H1 (cell line): ENCODE measurements at regions not wholly inside any gene's neighbourhood (a gene's known extent, or its start where the extent isn't known, plus 50 kb on each side); places are given as distances from the start of the nearest gene placed in this dataset.

Experiments used
- CTCF ChIA-PET: fragments of 300-600 bp; sonication (Branson Sonifier 250); formaldehyde crosslinking; loops from one replicate; lab custom pipeline; 2021; ENCODE audit not compliant: partially characterized antibody; lab: Charles Lee
- POLR2A ChIA-PET: fragments of 300-600 bp; sonication (Branson Sonifier 250); formaldehyde crosslinking; loops from one replicate; lab custom pipeline; 2021; ENCODE audit warnings: inconsistent platforms; ENCODE audit not compliant: partially characterized antibody; lab: Charles Lee
- DNase-seq, 2 experiments: peaks; one replicate each; pipeline versions ENCODE4 v3.0.0 to v3.0.0-alpha.2; 2010 to 2022; ENCODE audit warnings: low spot score in 2 of 2, low read depth in 1 of 2, mixed read lengths in 1 of 2
- FAIRE-seq: peaks from 2 replicates; lab custom pipeline; 2011; peaks lifted over from hg19 to GRCh38; lab: Jason Lieb, UNC
- H2AFZ ChIP-seq: 2 replicates; pipeline ENCODE4 v1.8.1; 2012; ENCODE audit warnings: low read length, inconsistent platforms
- H2AK5ac ChIP-seq: 2 replicates; pipeline ENCODE4 v1.6.1; 2013; ENCODE audit warnings: low read depth, low read length
- H2BK120ac ChIP-seq: replicated peaks from 2 replicates; pipeline ENCODE3; 2013; ENCODE audit warnings: low read depth, low read length, inconsistent platforms
- H2BK12ac ChIP-seq: 2 replicates; pipeline ENCODE4 v1.6.1; 2013; ENCODE audit warnings: low read depth, low read length
- H2BK15ac ChIP-seq: 2 replicates; pipeline ENCODE4 v1.6.1; 2013; ENCODE audit warnings: low read length
- H2BK20ac ChIP-seq: 2 replicates; pipeline ENCODE4 v1.6.1; 2013; ENCODE audit warnings: low read length
- H2BK5ac ChIP-seq: 2 replicates; pipeline ENCODE4 v1.6.1; 2013; ENCODE audit warnings: low read depth, low read length
- H3K14ac ChIP-seq: 2 replicates; pipeline ENCODE4 v1.6.1; 2013; ENCODE audit warnings: inconsistent platforms; ENCODE audit not compliant: insufficient read length
- H3K18ac ChIP-seq: 2 replicates; pipeline ENCODE4 v1.6.1; 2013; ENCODE audit warnings: low read length; ENCODE audit errors: extremely low read depth
- H3K23ac ChIP-seq: 2 replicates; pipeline ENCODE4 v1.6.1; 2013; ENCODE audit warnings: inconsistent platforms; ENCODE audit not compliant: insufficient read length
- H3K23me2 ChIP-seq: 2 replicates; pipeline ENCODE4 v1.6.1; 2013; ENCODE audit warnings: low read depth, low read length
- H3K27ac ChIP-seq: 2 replicates; pipeline ENCODE4 v1.6.1; 2011; ENCODE audit warnings: low read depth, low read length, inconsistent platforms
- H3K27me3 ChIP-seq, 4 experiments: replicated peaks in 1 of 4; 1 replicate in 1 of 4; 2 replicates in 3 of 4; pipeline versions ENCODE4 v1.6.1 to v1.8.1; 2011 to 2013; ENCODE audit warnings: low read length in 3 of 4, mild to moderate bottlenecking in 3 of 4, inconsistent platforms in 2 of 4, mixed read lengths in 2 of 4, moderate library complexity in 1 of 4; ENCODE audit not compliant: control insufficient read depth in 3 of 4, insufficient read depth in 3 of 4; ENCODE audit errors: extremely low read depth in 1 of 4
- H3K36me3 ChIP-seq, 4 experiments: 2 replicates each; pipeline versions ENCODE4 v1.6.1 to v1.8.1; 2011 to 2013; ENCODE audit warnings: mild to moderate bottlenecking in 4 of 4, low read length in 3 of 4, moderate library complexity in 2 of 4, control low read depth in 1 of 4, inconsistent platforms in 1 of 4; ENCODE audit not compliant: insufficient read depth in 4 of 4, control insufficient read depth in 2 of 4
- H3K4ac ChIP-seq: replicated peaks from 2 replicates; pipeline ENCODE3; 2013; ENCODE audit warnings: low read length, low read depth, mixed read lengths, inconsistent platforms; ENCODE audit not compliant: insufficient read length
- H3K4me1 ChIP-seq, 4 experiments: replicated peaks in 1 of 4; 1 replicate in 1 of 4; 2 replicates in 3 of 4; pipeline versions ENCODE4 v1.6.1 to v1.8.1; 2011 to 2013; ENCODE audit warnings: low read length in 3 of 4, inconsistent platforms in 2 of 4, mixed read lengths in 1 of 4; ENCODE audit not compliant: insufficient read depth in 4 of 4, control insufficient read depth in 3 of 4
- H3K4me2 ChIP-seq, 2 experiments: 2 replicates each; pipeline versions ENCODE4 v1.6.1 to v1.8.1; 2011 to 2013; ENCODE audit warnings: low read depth in 2 of 2, low read length in 2 of 2, control low read depth in 1 of 2, inconsistent platforms in 1 of 2, mild to moderate bottlenecking in 1 of 2; ENCODE audit not compliant: insufficient read depth in 1 of 2
- H3K4me3 ChIP-seq, 4 experiments: fragments of 200-600, 300-600 bp in 1 of 4; sonication (generic), shearing (Covaris generic), sonication (Bioruptor Twin) in 1 of 4; 2 replicates each; pipeline versions ENCODE4 v1.5.1 to v1.8.1; 2011 to 2016; ENCODE audit warnings: low read length in 4 of 4, low read depth in 3 of 4, control low read depth in 2 of 4, inconsistent platforms in 2 of 4, mild to moderate bottlenecking in 2 of 4, mixed read lengths in 1 of 4, moderate library complexity in 1 of 4; ENCODE audit not compliant: insufficient read depth in 2 of 4; ENCODE audit errors: extremely low read depth in 1 of 4
- H3K56ac ChIP-seq: replicated peaks from 2 replicates; pipeline ENCODE3; 2013; ENCODE audit warnings: low read depth, mild to moderate bottlenecking, mixed read lengths, low read length, inconsistent platforms; ENCODE audit not compliant: insufficient read length
- H3K79me1 ChIP-seq: 2 replicates; pipeline ENCODE4 v1.6.1; 2013; ENCODE audit warnings: low read depth, low read length, control low read depth
- H3K79me2 ChIP-seq, 2 experiments: 2 replicates each; pipeline versions ENCODE4 v1.6.1 to v1.8.1; 2012 to 2013; ENCODE audit warnings: low read length in 2 of 2, mild to moderate bottlenecking in 2 of 2, inconsistent platforms in 1 of 2; ENCODE audit not compliant: insufficient read depth in 2 of 2, control insufficient read depth in 1 of 2
- H3K9ac ChIP-seq, 4 experiments: replicated peaks in 1 of 4; 1 replicate in 1 of 4; 2 replicates in 3 of 4; pipeline versions ENCODE4 v1.6.1 to v1.8.1; 2011 to 2013; ENCODE audit warnings: low read depth in 3 of 4, low read length in 3 of 4, control low read depth in 2 of 4, mild to moderate bottlenecking in 2 of 4, moderate library complexity in 2 of 4, inconsistent platforms in 1 of 4; ENCODE audit errors: extremely low read depth in 1 of 4
- H3K9me3 ChIP-seq, 2 experiments: 2 replicates each; pipeline versions ENCODE4 v1.6.1 to v1.8.1; 2012 to 2013; ENCODE audit warnings: mild to moderate bottlenecking in 2 of 2, moderate library complexity in 2 of 2, control low read depth in 1 of 2, inconsistent platforms in 1 of 2, low read depth in 1 of 2, low read length in 1 of 2, mixed read lengths in 1 of 2; ENCODE audit not compliant: insufficient read depth in 2 of 2
- H4K20me1 ChIP-seq, 2 experiments: replicated peaks in 1 of 2; 2 replicates each; pipeline versions ENCODE3 to v1.8.1; 2011 to 2013; ENCODE audit warnings: inconsistent platforms in 2 of 2, low read length in 2 of 2, mild to moderate bottlenecking in 1 of 2; ENCODE audit not compliant: insufficient read depth in 2 of 2, control insufficient read depth in 1 of 2
- H4K5ac ChIP-seq: 2 replicates; pipeline ENCODE4 v1.6.1; 2013; ENCODE audit warnings: low read length, low read depth, mixed read lengths, inconsistent platforms; ENCODE audit not compliant: insufficient read length
- H4K8ac ChIP-seq: 2 replicates; pipeline ENCODE4 v1.8.0; 2013; ENCODE audit warnings: mild to moderate bottlenecking, moderate library complexity, low read length, inconsistent platforms; ENCODE audit not compliant: insufficient read depth; ENCODE audit errors: extremely low read depth
- H4K91ac ChIP-seq: replicated peaks from 2 replicates; pipeline ENCODE3; 2013; ENCODE audit warnings: low read length, mixed read lengths, inconsistent platforms; ENCODE audit not compliant: insufficient read length
- CTCF ChIP-seq, 3 experiments: IDR thresholded peaks; 1 replicate in 2 of 3; 2 replicates in 1 of 3; pipeline versions ENCODE4 v1.5.1 to v1.6.1; 2011; ENCODE audit warnings: low read length in 3 of 3, mild to moderate bottlenecking in 3 of 3, inconsistent platforms in 2 of 3, low read depth in 1 of 3, moderate library complexity in 1 of 3; ENCODE audit not compliant: insufficient read depth in 1 of 3; ENCODE audit errors: control extremely low read depth in 1 of 3
- RNF2 ChIP-seq: fragments of 200-900, 300-1000 bp; sonication (generic); IDR thresholded peaks from 2 replicates; pipeline ENCODE4 v1.7.1; 2016; ENCODE audit warnings: borderline replicate concordance, low read depth, mild to moderate bottlenecking, antibody characterized with exemption, low read length; ENCODE audit not compliant: poor library complexity, severe bottlenecking; ENCODE audit errors: missing control alignments
- TCF12 ChIP-seq: IDR thresholded peaks from 2 replicates; pipeline ENCODE4 v1.6.1; 2011; ENCODE audit warnings: low read depth, mild to moderate bottlenecking, low read length
- whole genome bisulfite sequencing, 2 experiments: shearing (Covaris generic) in 1 of 2; methylation state at CpG; one replicate each; pipeline versions ENCODE4 v1.1.6 to v1.1.7; 2013 to 2015; ENCODE audit warnings: low lambda C conversion rate in 2 of 2, mixed read lengths in 2 of 2, inconsistent platforms in 1 of 2, low coverage in 1 of 2, missing lambda C conversion rate in 1 of 2; ENCODE audit not compliant: insufficient replicate concordance in 2 of 2, insufficient coverage in 1 of 2, insufficient read length in 1 of 2; ENCODE audit errors: extremely low coverage in 1 of 2, missing lambda C conversion rate in 1 of 2; 5-methylcytosine and 5-hydroxymethylcytosine counted together

GRCh38 chr9:22356985-22357384 lies 89.6 kb upstream of the DMRTA1 start:
- FAIRE-seq (no peak), DNase-seq (no peak)
- CTCF ChIA-PET, result interaction anchor here (0.8 to 1.4 kb wide), 2 partner anchors 10 to 77 kb away, joined by 4 to 6 read pairs; no protein-coding TSS in a partner anchor
- Histone ChIP-seq H3K27ac (no peak overlapping the region), H2BK12ac (no peak overlapping the region), H2AK5ac (no peak overlapping the region), H2BK120ac (no peak overlapping the region), H3K9me3 (no peaks in the 10 kb centered on the region; a peak in 1 of 4 replicates), H3K14ac (no peak overlapping the region), H2BK5ac (no peak overlapping the region), H2BK20ac (no peak overlapping the region), H4K20me1 (no peaks in the 10 kb centered on the region), H4K8ac (no peak overlapping the region)
- TF ChIP-seq TCF12 (0 out of 2 replicates have a peak, but pooled peaks have one; percentile 40), RNF2 (no peak), CTCF (IDR thresholded peaks at IDR 0.05; ENCODE audit: control extremely low read depth in 1 of 3, insufficient read depth in 1 of 3, low read depth in 1 of 3, low read length in 3 of 3) (no peak)
- TF ChIP-seq, all 59 proteins: peak for 1
- no peaks in the 10 kb centered on the region for H3K4me1 ChIP-seq
- POLR2A ChIA-PET, result no interaction called here
- H3K79me2 ChIP-seq, result no peaks in the 10 kb centered on the region
- no peaks in the 10 kb centered on the region for H3K79me1 ChIP-seq
- no peaks in the 10 kb centered on the region for H3K36me3 ChIP-seq
- H3K9ac ChIP-seq, result no peak overlapping the region
- no peak overlapping the region for H3K4me3 ChIP-seq
- H2BK15ac ChIP-seq, result no peak overlapping the region
- no peak overlapping the region for H2AFZ ChIP-seq
- no peak overlapping the region for H3K56ac ChIP-seq
- no peaks in the 10 kb centered on the region for H3K23me2 ChIP-seq
- peaks cover 0 to 1% (median 0%) of the 10 kb centered on the region in 4 experiments; a peak in 3 of 7 replicates for H3K27me3 ChIP-seq
- no peak overlapping the region for H4K91ac ChIP-seq
- H3K23ac ChIP-seq, result no peak overlapping the region
- no peak overlapping the region for H4K5ac ChIP-seq
- H3K4ac ChIP-seq, result no peak overlapping the region
- WGBS, 2 experiments, result 79% methylated on average over 5 of the region's 5 CpGs; no CpG with 5 or more reads in 1 of the 2 experiments
- H3K18ac ChIP-seq, result no peak overlapping the region
- H3K4me2 ChIP-seq, result no peak overlapping the region
